HG03025 (cell line): ENCODE measurements at regions not wholly inside any gene's neighbourhood (a gene's known extent, or its start where the extent isn't known, plus 50 kb on each side); places are given as distances from the start of the nearest gene placed in this dataset.
"Not testable (repeated sequence)": the region's sequence is repeated elsewhere in the genome, so short reads cannot be mapped to it uniquely, and the experiment has no call there.

ENCODE experiments used
- ATAC-seq: cut with Tn5 transposase; IDR thresholded peaks from one replicate; pipeline ENCODE4 v1.9.1; 2021; ENCODE audit warnings: mild to moderate bottlenecking, moderate library complexity; ENCODE audit not compliant: unreplicated experiment, low FRiP score

GRCh38 chr1:59184365-59184905 is 112.5 kb upstream of the FGGY start:
- no peak for ATAC-seq

GRCh38 chr1:59185163-59185860 is 111.6 kb upstream of the FGGY start:
- no peak for ATAC-seq

GRCh38 chr1:59186656-59187055 is 110.2 kb upstream of the FGGY start:
- no peak for ATAC-seq

DNA sequence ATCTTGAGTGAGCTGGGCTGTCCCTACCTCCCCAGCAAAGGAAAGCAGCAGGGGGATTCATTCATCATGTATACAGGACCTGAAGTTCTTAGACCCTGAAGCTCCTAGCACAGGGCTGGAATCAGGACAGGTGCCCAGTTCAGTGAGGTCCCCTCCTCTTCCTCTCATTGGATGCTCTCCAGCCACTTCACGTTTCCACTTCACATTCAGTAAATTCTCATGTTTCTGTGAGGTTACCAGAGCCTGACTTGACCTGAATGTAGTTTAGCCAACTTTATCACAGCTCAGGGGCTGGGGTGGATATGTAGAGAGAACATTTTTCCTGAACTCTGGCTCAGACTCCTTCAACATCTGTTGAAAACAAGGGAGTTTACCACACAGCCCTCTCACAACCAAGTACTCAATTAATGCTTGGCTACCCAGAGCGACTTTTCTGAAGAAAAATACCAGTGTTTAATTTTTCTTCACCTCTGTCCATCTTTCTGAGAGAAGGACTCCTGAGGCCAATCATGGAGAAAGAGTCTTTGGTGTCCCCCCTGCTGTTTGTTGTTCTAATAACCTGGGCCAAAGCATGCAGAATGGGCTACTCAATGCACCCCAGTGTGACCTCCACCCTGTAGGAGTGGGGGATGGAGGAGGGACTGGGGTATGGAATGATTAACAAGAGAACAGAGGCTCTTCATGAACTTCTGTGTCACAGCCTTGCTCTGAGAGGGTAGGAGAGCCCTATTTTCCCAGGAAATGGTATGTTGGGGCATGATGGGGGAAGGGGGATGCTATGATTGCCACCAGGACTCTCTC is 108.3 kb upstream of the FGGY start:
- no peak for ATAC-seq

- no peak for ATAC-seq
These were observed 103.3 kb upstream of the FGGY start for GRCh38 chr1:59193443-59194093.

GRCh38 chr1:59194621-59195020 is 102.3 kb upstream of the FGGY start:
- no peak for ATAC-seq

GRCh38 chr1:59195151-59195550 is 101.7 kb upstream of the FGGY start:
- ATAC-seq, result no peak

GRCh38 chr1:59198564-59198963 is 98.3 kb upstream of the FGGY start:
- ATAC-seq, result no peak

GRCh38 chr1:59199147-59199546 is 97.7 kb upstream of the FGGY start:
- ATAC-seq, result no peak

GRCh38 chr1:59199719-59200376 is 97.0 kb upstream of the FGGY start:
- no peak for ATAC-seq

GRCh38 chr1:59201341-59201740 is 95.6 kb upstream of the FGGY start:
- ATAC-seq, result no peak

DNA sequence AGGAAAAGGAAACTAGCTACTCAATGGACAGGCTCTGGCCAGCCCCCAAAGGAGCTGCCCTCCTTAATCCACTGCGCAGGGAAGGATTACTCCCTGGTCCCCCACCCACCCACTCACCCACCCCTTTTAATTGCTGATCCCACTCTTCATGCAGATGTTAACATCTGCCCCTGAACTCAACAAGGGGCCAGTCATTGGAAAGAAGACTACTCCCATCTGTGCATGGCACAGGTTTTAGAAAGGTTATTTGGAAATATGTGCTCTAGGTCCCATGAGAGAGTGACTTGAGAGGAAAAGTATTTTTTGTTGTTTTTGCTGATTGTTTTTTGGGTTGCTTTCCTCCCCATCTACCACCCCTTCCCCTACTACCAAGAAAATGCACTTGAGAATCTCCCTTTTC is 94.4 kb upstream of the FGGY start:
- no peak for ATAC-seq

GRCh38 chr1:59204001-59204400 is 92.9 kb upstream of the FGGY start:
- no peak for ATAC-seq

GRCh38 chr1:59206616-59207015 is 90.3 kb upstream of the FGGY start:
- not testable (repeated sequence) for ATAC-seq

DNA sequence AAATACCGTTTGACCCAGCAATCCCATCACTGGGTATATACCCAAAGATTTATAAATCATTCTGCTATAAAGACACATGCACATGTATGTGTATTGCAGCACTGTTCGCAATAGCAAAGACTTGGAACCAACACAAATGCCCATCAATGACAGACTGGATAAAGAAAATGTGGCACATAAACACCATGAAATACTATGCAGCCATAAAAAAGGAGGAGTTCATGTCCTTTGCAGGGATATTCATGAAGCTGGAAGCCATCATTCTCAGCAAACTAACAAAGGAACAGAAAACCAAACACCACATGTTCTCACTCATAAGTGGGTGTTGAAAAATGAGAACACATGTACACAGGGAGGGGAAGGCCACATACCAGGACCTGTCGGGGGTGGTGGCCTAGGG is 86.5 kb upstream of the FGGY start:
- ATAC-seq, result not testable (repeated sequence)

GRCh38 chr1:59212706-59213105 is 84.2 kb upstream of the FGGY start:
- ATAC-seq, result no peak

DNA sequence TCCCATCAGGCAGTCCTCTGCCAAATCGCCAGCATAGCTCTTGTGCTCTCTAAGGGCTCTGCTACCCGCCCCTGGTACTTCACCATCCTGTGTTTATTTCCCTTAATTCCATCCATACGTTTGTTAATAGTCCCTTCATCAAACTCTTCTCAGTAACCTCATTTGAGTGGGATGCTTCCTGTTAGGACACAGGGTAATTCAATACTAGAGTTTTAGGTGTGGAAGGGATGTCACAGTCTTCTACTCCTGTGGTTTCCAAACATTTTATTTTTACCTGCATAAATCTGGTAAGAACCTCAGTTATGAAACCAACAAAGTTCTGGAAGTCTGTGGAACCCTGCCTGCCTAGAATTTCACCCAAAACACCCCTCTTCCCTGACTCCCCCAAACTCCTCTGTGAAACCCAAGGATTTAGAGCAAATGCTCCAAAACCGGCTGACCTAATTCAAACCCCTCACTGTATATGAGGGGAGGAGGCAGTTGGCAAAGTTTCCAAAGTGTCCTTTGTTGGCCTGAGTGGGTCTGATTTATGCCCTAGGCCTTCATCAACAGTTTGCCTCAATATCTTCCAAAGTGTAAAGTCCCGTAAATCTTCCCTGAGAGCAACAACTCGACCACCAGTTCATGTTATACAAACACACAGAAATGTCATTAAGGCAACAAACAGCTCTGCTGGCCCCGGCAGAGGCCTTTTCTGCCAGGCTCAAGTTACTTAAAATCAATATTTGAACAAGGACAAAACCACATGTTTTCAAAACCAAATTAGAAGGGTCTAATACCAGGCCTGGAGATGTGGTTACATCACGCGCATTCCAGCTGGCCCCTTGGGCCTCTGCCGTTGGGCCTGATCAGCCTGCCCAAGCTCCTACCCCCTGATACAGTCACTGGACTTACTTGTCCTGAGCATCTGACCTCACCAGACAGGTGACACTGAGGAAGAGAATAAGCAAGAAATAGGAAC is 82.4 kb upstream of the FGGY start:
- no peak for ATAC-seq

DNA sequence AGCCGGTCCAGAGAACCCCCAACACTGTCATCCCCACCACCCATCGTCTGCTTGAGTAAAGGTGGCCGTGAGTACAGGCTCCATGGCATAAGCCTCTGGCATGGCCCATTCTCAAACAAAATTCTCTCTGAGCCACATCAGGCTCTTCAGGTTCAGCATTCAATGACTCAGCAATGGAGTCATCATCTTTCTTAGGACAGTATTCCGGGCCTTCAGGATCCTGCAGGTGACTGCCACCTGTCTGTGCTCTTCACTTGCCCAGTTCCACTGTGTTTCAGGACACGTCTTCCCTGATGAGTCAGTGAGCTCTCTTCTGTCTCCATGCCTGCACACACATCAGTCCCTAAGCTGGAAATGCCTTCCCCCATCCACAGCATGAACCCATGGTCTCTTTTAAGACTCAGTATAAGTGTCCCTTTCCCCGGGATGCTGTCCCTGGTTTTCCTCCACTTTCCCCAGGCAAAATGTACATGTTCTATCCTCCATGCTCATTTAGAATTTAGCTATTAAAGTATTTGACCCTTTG is 81.1 kb upstream of the FGGY start:
- no peak for ATAC-seq

DNA sequence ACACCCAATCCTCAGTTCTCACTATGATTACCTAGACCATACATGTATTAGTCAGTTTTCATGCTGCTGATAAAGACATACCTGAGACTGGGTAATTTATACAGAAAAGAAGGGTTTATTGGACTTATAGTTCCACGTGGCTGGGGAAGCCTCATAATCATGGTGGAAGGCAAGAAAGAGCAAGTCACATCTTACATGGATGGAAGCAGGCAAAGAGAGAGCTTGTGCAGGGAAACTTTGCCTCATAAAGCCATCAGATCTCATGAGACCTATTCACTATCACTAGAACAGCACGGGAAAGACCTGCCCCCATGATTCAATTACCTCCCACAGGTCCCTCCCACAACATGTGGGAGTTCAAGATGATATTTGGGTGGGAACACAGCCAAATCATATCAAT is 79.5 kb upstream of the FGGY start:
- ATAC-seq, result not testable (repeated sequence)
